ENCODE measurements at regions not wholly inside any gene's neighbourhood (a gene's known extent, or its start where the extent isn't known, plus 50 kb on each side); places are given as distances from the start of the nearest gene placed in this dataset.

DNA sequence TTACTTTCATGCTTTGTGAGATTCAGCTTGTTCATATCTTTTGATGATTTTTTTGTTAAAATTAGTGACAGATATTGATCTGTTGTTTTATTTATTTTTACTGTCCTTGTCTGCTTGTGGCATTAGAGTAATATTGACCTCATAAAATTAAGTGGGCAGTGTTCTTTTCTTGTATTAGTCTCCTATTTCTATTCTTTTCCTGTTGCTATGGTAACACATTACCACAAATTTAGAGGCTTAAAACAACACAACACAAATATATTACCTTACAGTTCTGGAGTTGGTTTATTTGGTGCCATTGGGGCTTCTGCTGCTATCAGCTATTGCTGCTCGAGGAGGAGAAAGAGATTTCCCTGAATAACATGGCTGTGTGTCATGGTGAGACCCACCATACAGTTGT lies 135.7 kb downstream of the C1orf94 start:
- TF ChIP-seq, protein P1, sequence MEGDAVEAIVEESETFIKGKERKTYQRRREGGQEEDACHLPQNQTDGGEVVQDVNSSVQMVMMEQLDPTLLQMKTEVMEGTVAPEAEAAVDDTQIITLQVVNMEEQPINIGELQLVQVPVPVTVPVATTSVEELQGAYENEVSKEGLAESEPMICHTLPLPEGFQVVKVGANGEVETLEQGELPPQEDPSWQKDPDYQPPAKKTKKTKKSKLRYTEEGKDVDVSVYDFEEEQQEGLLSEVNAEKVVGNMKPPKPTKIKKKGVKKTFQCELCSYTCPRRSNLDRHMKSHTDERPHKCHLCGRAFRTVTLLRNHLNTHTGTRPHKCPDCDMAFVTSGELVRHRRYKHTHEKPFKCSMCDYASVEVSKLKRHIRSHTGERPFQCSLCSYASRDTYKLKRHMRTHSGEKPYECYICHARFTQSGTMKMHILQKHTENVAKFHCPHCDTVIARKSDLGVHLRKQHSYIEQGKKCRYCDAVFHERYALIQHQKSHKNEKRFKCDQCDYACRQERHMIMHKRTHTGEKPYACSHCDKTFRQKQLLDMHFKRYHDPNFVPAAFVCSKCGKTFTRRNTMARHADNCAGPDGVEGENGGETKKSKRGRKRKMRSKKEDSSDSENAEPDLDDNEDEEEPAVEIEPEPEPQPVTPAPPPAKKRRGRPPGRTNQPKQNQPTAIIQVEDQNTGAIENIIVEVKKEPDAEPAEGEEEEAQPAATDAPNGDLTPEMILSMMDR (IDR thresholded peaks at IDR 0.05; ENCODE audit: unreplicated experiment): no peak
- CTCF ChIA-PET: no interaction called here
- no peak for DNase-seq (ENCODE audit: unreplicated experiment)
- H3K27me3 Mint-ChIP-seq (ENCODE audit: insufficient read depth, unreplicated experiment): no peaks in the 10 kb centered on the region
- no TSS peak for BruUV-seq (replicated peaks)
- peaks cover 49% of the 10 kb centered on the region for H3K9me3 Mint-ChIP-seq (ENCODE audit: unreplicated experiment)
- POLR2A ChIA-PET: no interaction called here
- peaks cover 6% of the 10 kb centered on the region for H3K36me3 Mint-ChIP-seq (ENCODE audit: insufficient read depth, unreplicated experiment)
- H3K4me3 Mint-ChIP-seq (ENCODE audit: unreplicated experiment): no peak overlapping the region
- H3K27ac Mint-ChIP-seq (ENCODE audit: low read depth, unreplicated experiment): no peak overlapping the region
- H3K4me1 Mint-ChIP-seq (ENCODE audit: insufficient read depth, unreplicated experiment): no peaks in the 10 kb centered on the region
- intact Hi-C loops (cut with micrococcal nuclease): no loop called here

DNA sequence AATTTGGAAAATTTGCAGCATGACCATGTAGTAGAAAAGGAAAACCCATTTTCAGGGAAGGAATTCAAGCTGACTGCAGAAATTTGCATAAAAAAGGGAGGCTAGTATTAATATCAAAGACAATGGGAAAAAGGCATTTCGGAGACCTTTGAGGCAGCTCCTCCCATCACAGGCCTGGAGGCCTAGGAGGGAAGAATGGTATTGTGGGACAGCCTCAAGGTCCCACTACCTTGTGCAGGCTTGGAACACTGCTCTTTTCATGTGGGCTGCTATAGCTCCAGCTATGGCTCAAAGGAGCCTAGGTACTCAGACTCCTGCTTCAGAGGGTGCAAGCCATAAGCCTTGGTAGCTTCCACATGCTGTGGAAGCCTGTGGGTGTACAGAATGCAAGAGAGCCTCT lies 139.3 kb downstream of the C1orf94 start:
- intact Hi-C loops (cut with micrococcal nuclease): no loop called here

DNA sequence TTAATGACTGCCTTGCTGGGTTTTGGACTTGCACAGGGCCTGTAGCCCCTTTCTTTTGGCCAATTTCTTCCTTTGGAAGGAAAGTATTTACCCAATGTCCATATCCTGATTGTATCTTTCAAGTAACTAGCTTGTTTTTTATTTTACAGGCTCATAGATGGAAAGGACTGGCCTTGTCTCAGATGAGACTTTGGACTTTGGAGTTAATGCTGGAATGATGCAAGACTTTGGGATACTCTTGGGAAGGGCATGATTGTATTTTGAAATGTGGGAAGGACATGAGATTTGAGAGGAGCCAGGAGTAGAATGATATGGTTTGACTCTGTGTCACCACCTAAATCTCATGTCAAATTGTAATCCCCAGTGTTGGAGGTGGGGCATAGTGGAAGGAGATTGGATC lies 140.1 kb downstream of the C1orf94 start:
- H3K27me3 Mint-ChIP-seq (ENCODE audit: insufficient read depth, unreplicated experiment): no peaks in the 10 kb centered on the region
- peaks cover 31% of the 10 kb centered on the region for H3K9me3 Mint-ChIP-seq (ENCODE audit: unreplicated experiment)
- no peak for DNase-seq (ENCODE audit: unreplicated experiment)
- ChIA-PET POLR2A (no interaction called here), CTCF (no interaction called here)
- no peaks in the 10 kb centered on the region for H3K4me1 Mint-ChIP-seq (ENCODE audit: insufficient read depth, unreplicated experiment)
- TF ChIP-seq, protein P1 (IDR thresholded peaks at IDR 0.05; ENCODE audit: unreplicated experiment): no peak
- no TSS peak for BruUV-seq (replicated peaks)
- intact Hi-C loops (cut with micrococcal nuclease): no loop called here
- H3K4me3 Mint-ChIP-seq (ENCODE audit: unreplicated experiment): no peak overlapping the region
- H3K27ac Mint-ChIP-seq (ENCODE audit: low read depth, unreplicated experiment): no peak overlapping the region
- peaks cover 6% of the 10 kb centered on the region for H3K36me3 Mint-ChIP-seq (ENCODE audit: insufficient read depth, unreplicated experiment)

More for the DNA sequence above, 139.3 kb downstream of the C1orf94 start:
- Mint-ChIP-seq H3K4me3 (ENCODE audit: unreplicated experiment) (no peak overlapping the region), H3K27me3 (ENCODE audit: insufficient read depth, unreplicated experiment) (no peaks in the 10 kb centered on the region), H3K4me1 (ENCODE audit: insufficient read depth, unreplicated experiment) (no peaks in the 10 kb centered on the region), H3K36me3 (ENCODE audit: insufficient read depth, unreplicated experiment) (peaks cover 6% of the 10 kb centered on the region), H3K27ac (ENCODE audit: low read depth, unreplicated experiment) (no peak overlapping the region), H3K9me3 (ENCODE audit: unreplicated experiment) (peaks cover 32% of the 10 kb centered on the region)
- POLR2A ChIA-PET: no interaction called here
- DNase-seq (ENCODE audit: unreplicated experiment): no peak
- no TSS peak for BruUV-seq (replicated peaks)
- TF ChIP-seq, protein P1 (IDR thresholded peaks at IDR 0.05; ENCODE audit: unreplicated experiment): no peak
- CTCF ChIA-PET: no interaction called here

DNA sequence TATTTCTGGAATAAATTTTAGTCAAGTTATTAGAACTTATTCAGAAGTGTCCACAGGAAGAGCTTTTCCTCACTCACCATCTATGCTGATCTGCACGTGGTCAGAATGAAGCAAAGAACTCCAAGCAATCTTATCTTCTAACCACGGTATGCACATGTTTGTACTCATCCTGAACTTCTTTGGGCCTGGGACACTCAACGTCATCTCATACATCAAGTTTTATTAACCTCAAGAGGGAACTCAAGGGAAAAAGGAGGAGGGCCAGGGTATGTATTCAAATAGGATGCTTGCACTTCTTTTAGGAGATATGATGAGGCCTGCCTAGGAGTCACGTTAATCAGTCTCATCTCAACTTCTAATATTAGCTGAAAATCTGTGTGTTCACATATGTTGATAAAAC lies 142.5 kb downstream of the C1orf94 start:
- Mint-ChIP-seq H3K36me3 (ENCODE audit: insufficient read depth, unreplicated experiment) (no peaks in the 10 kb centered on the region), H3K9me3 (ENCODE audit: unreplicated experiment) (peaks cover 38% of the 10 kb centered on the region), H3K4me3 (ENCODE audit: unreplicated experiment) (no peak overlapping the region), H3K27me3 (ENCODE audit: insufficient read depth, unreplicated experiment) (no peaks in the 10 kb centered on the region), H3K27ac (ENCODE audit: low read depth, unreplicated experiment) (no peak overlapping the region), H3K4me1 (ENCODE audit: insufficient read depth, unreplicated experiment) (no peaks in the 10 kb centered on the region)
- intact Hi-C loops (cut with micrococcal nuclease): no loop called here
- no peak for DNase-seq (ENCODE audit: unreplicated experiment)
- ChIA-PET POLR2A (no interaction called here), CTCF (no interaction called here)
- BruUV-seq (replicated peaks): no TSS peak
- TF ChIP-seq, protein P1 (IDR thresholded peaks at IDR 0.05; ENCODE audit: unreplicated experiment): no peak

Data from MCF 10A (cell line).